Body of pancreas (tissue), 4 donors: ENCODE measurements at regions not wholly inside any gene's neighbourhood (a gene's known extent, or its start where the extent isn't known, plus 50 kb on each side); places are given as distances from the start of the nearest gene placed in this dataset.

Source experiments
- POLR2A ChIP-seq, 3 donors: fragments of 450-650 bp; IDR thresholded peaks; one replicate each; pipeline ENCODE4 v1.6.1; 2016; ENCODE audit warnings: antibody characterized with exemption in 3 of 3, mild to moderate bottlenecking in 2 of 3
- TF ChIP-seq, protein P1 (sequence below), 7 experiments: fragments of 450-650 bp in 4 of 7; fragments of 200-600 bp in 3 of 7; sonication (generic) in 3 of 7; IDR thresholded peaks; one replicate each; pipeline ENCODE4 v1.5.1; 2016 to 2019; ENCODE audit warnings: antibody characterized with exemption in 7 of 7

GRCh38 chr4:160604541-160604940 is 1501.7 kb downstream of the RAPGEF2 start:
- TF ChIP-seq, protein P1, sequence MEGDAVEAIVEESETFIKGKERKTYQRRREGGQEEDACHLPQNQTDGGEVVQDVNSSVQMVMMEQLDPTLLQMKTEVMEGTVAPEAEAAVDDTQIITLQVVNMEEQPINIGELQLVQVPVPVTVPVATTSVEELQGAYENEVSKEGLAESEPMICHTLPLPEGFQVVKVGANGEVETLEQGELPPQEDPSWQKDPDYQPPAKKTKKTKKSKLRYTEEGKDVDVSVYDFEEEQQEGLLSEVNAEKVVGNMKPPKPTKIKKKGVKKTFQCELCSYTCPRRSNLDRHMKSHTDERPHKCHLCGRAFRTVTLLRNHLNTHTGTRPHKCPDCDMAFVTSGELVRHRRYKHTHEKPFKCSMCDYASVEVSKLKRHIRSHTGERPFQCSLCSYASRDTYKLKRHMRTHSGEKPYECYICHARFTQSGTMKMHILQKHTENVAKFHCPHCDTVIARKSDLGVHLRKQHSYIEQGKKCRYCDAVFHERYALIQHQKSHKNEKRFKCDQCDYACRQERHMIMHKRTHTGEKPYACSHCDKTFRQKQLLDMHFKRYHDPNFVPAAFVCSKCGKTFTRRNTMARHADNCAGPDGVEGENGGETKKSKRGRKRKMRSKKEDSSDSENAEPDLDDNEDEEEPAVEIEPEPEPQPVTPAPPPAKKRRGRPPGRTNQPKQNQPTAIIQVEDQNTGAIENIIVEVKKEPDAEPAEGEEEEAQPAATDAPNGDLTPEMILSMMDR (IDR thresholded peaks at IDR 0.05), result no peak
- TF ChIP-seq POLR2A (IDR thresholded peaks at IDR 0.05), result no peak
